ENCODE measurements at regions not wholly inside any gene's neighbourhood (a gene's known extent, or its start where the extent isn't known, plus 50 kb on each side); places are given as distances from the start of the nearest gene placed in this dataset.

GRCh38 chr4:66777097-66777496, 768.2 kb downstream of the CENPC start:
- WGBS, 3 donors, result 40 to 53% (median 41%) methylated on average over 2 of the region's 2 CpGs
- Histone ChIP-seq H3K36me3 (no peaks in the 10 kb centered on the region), H3K27me3 (no peaks in the 10 kb centered on the region)

DNA sequence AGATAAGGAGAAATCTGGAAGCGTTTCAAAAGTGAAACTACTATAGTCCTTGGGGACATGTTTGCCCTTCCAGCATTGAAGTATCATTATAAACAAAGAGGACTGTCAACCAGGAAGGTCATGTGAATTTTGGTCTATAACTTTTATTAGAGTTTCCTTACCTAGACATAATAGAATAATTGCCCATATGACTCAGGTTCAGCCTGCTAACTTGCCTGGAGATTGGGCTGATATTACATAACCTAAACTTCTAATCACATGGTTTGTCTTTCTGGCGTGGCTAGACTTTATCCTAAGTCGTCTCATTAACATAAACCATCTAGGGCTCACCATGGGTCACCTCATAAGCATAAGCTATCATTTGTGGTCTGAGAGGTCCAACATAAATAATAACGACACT, 775.9 kb downstream of the CENPC start:
- Histone ChIP-seq H3K9me3 (no peaks in the 10 kb centered on the region), H3K4me3 (no peak overlapping the region), H3K4me1 (ENCODE audit: insufficient read depth) (no peaks in the 10 kb centered on the region), H3K36me3 (no peaks in the 10 kb centered on the region), H3K27ac (no peak overlapping the region), H3K27me3 (no peaks in the 10 kb centered on the region)
- no peak for TF ChIP-seq POLR2A (IDR thresholded peaks at IDR 0.05)
- no peak for TF ChIP-seq EP300 (IDR thresholded peaks at IDR 0.05)
- TF ChIP-seq CTCF (IDR thresholded peaks at IDR 0.05), result no peak
- intact Hi-C loops (cut with DNase I), result no loop called here
- no peak for DNase-seq
- 28 to 40% (median 33%) methylated on average over 4 of the region's 4 CpGs for whole genome bisulfite sequencing, 3 donors

More at GRCh38 chr4:66777097-66777496, 768.2 kb downstream of the CENPC start:
- TF ChIP-seq POLR2A (IDR thresholded peaks at IDR 0.05) (no peak), CTCF (IDR thresholded peaks at IDR 0.05) (no peak), EP300 (IDR thresholded peaks at IDR 0.05) (no peak)
- Histone ChIP-seq H3K4me1 (ENCODE audit: insufficient read depth) (no peaks in the 10 kb centered on the region), H3K27ac (no peak overlapping the region), H3K4me3 (no peak overlapping the region), H3K9me3 (no peaks in the 10 kb centered on the region)
- no peak for DNase-seq
- intact Hi-C loops (cut with DNase I), result no loop called here

- no peaks in the 10 kb centered on the region for H3K4me1 ChIP-seq (ENCODE audit: insufficient read depth)
- intact Hi-C loops (cut with DNase I), result no loop called here
- TF ChIP-seq CTCF (IDR thresholded peaks at IDR 0.05) (no peak), POLR2A (IDR thresholded peaks at IDR 0.05) (no peak), EP300 (IDR thresholded peaks at IDR 0.05) (no peak)
- H3K27me3 ChIP-seq, result no peaks in the 10 kb centered on the region
- no peak overlapping the region for H3K4me3 ChIP-seq
- no peaks in the 10 kb centered on the region for H3K36me3 ChIP-seq
- no peaks in the 10 kb centered on the region for H3K9me3 ChIP-seq
- 48 to 62% (median 52%) methylated on average over 1 of the region's 1 CpG for WGBS, 3 donors
- H3K27ac ChIP-seq, result no peak overlapping the region
- no peak for DNase-seq
Measured at GRCh38 chr4:66767442-66767841, 777.9 kb downstream of the CENPC start.

DNA sequence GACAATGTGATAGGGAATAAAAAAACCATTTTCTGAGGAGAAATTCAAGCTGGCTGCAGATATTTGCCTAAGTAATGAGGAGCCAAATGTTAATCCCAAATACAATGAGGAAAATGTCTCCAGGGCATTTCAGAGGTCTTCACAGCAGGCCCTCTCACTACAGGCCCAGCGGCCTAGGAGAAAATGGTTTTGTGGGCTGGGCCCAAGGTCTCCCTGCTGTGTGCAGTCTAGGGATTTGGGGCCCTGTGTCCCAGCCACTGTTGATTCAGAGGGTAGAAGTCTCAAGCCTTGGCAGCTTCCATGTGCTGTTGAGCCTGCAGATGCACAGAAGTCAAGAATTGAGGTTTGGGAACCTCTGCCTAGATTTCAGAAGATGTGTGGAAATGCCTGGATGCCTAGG, 778.7 kb downstream of the CENPC start:
- WGBS, 3 donors, result 74 to 93% (median 91%) methylated on average over 1 of the region's 1 CpG

More for the DNA sequence above, 778.7 kb downstream of the CENPC start:
- H3K9me3 ChIP-seq, result no peaks in the 10 kb centered on the region
- H3K27me3 ChIP-seq, result no peaks in the 10 kb centered on the region
- no peak overlapping the region for H3K4me3 ChIP-seq
- H3K36me3 ChIP-seq, result no peaks in the 10 kb centered on the region
- DNase-seq, result no peak
- H3K4me1 ChIP-seq (ENCODE audit: insufficient read depth), result no peaks in the 10 kb centered on the region
- TF ChIP-seq EP300 (IDR thresholded peaks at IDR 0.05) (no peak), CTCF (IDR thresholded peaks at IDR 0.05) (no peak), POLR2A (IDR thresholded peaks at IDR 0.05) (no peak)
- intact Hi-C loops (cut with DNase I), result no loop called here
- no peak overlapping the region for H3K27ac ChIP-seq

Measured in ovary (tissue), 7 donors.